ENCODE measurements at regions not wholly inside any gene's neighbourhood (a gene's known extent, or its start where the extent isn't known, plus 50 kb on each side); places are given as distances from the start of the nearest gene placed in this dataset.

- Mint-ChIP-seq H3K4me3 (no peak overlapping the region), H3K27ac (no peak overlapping the region), H3K27me3 (ENCODE audit: insufficient read depth) (no peaks in the 10 kb centered on the region), H3K4me1 (ENCODE audit: low read depth) (no peaks in the 10 kb centered on the region), H3K36me3 (ENCODE audit: low read depth) (no peaks in the 10 kb centered on the region), H3K9me3 (no peaks in the 10 kb centered on the region)
- intact Hi-C loops (cut with micrococcal nuclease): no loop called here
- DNase-seq (ENCODE audit: low spot score): no peak
Observed at GRCh38 chr7:47198159-47198558, 383.8 kb downstream of the TNS3 start.

GRCh38 chr7:47197486-47197885 lies 384.4 kb downstream of the TNS3 start:
- Mint-ChIP-seq H3K9me3 (no peaks in the 10 kb centered on the region), H3K4me1 (ENCODE audit: low read depth) (no peaks in the 10 kb centered on the region), H3K27ac (no peak overlapping the region), H3K27me3 (ENCODE audit: insufficient read depth) (no peaks in the 10 kb centered on the region), H3K36me3 (ENCODE audit: low read depth) (no peaks in the 10 kb centered on the region), H3K4me3 (no peak overlapping the region)
- DNase-seq (ENCODE audit: low spot score): no peak
- intact Hi-C loops (cut with micrococcal nuclease): no loop called here

- H3K36me3 Mint-ChIP-seq (ENCODE audit: low read depth): no peaks in the 10 kb centered on the region
- H3K4me1 Mint-ChIP-seq (ENCODE audit: low read depth): no peaks in the 10 kb centered on the region
- H3K4me3 Mint-ChIP-seq: no peak overlapping the region
- no peak for DNase-seq (ENCODE audit: low spot score)
- no peaks in the 10 kb centered on the region for H3K9me3 Mint-ChIP-seq
- intact Hi-C loops (cut with micrococcal nuclease): no loop called here
- H3K27ac Mint-ChIP-seq: no peak overlapping the region
- H3K27me3 Mint-ChIP-seq (ENCODE audit: insufficient read depth): no peaks in the 10 kb centered on the region
Observed at GRCh38 chr7:47196737-47197136, 385.2 kb downstream of the TNS3 start.

GRCh38 chr7:47196106-47196645 lies 385.7 kb downstream of the TNS3 start:
- Mint-ChIP-seq H3K4me3 (no peak overlapping the region), H3K4me1 (ENCODE audit: low read depth) (no peaks in the 10 kb centered on the region), H3K9me3 (no peaks in the 10 kb centered on the region), H3K27me3 (ENCODE audit: insufficient read depth) (no peaks in the 10 kb centered on the region), H3K36me3 (ENCODE audit: low read depth) (no peaks in the 10 kb centered on the region), H3K27ac (no peak overlapping the region)
- intact Hi-C loops (cut with micrococcal nuclease): no loop called here
- DNase-seq (ENCODE audit: low spot score): no peak

GRCh38 chr7:47195641-47196040 lies 386.3 kb downstream of the TNS3 start:
- intact Hi-C loops (cut with micrococcal nuclease): no loop called here
- Mint-ChIP-seq H3K4me1 (ENCODE audit: low read depth) (no peaks in the 10 kb centered on the region), H3K27ac (no peak overlapping the region), H3K36me3 (ENCODE audit: low read depth) (no peaks in the 10 kb centered on the region), H3K9me3 (no peaks in the 10 kb centered on the region), H3K27me3 (ENCODE audit: insufficient read depth) (no peaks in the 10 kb centered on the region), H3K4me3 (no peak overlapping the region)
- no peak for DNase-seq (ENCODE audit: low spot score)

- Mint-ChIP-seq H3K9me3 (no peaks in the 10 kb centered on the region), H3K4me3 (no peak overlapping the region)
Observed at GRCh38 chr7:47194516-47195057, 387.3 kb downstream of the TNS3 start.

GRCh38 chr7:47192978-47193377 lies 388.9 kb downstream of the TNS3 start:
- H3K4me1 Mint-ChIP-seq (ENCODE audit: low read depth): no peaks in the 10 kb centered on the region
- intact Hi-C loops (cut with micrococcal nuclease): no loop called here
- H3K4me3 Mint-ChIP-seq: no peak overlapping the region
- no peak overlapping the region for H3K27ac Mint-ChIP-seq
- H3K27me3 Mint-ChIP-seq (ENCODE audit: insufficient read depth): peaks cover 2% of the 10 kb centered on the region
- no peaks in the 10 kb centered on the region for H3K36me3 Mint-ChIP-seq (ENCODE audit: low read depth)
- no peaks in the 10 kb centered on the region for H3K9me3 Mint-ChIP-seq
- DNase-seq (ENCODE audit: low spot score): no peak

More at GRCh38 chr7:47194516-47195057, 387.3 kb downstream of the TNS3 start:
- Mint-ChIP-seq H3K36me3 (ENCODE audit: low read depth) (no peaks in the 10 kb centered on the region), H3K4me1 (ENCODE audit: low read depth) (no peaks in the 10 kb centered on the region), H3K27me3 (ENCODE audit: insufficient read depth) (peaks cover 2% of the 10 kb centered on the region), H3K27ac (no peak overlapping the region)
- DNase-seq (ENCODE audit: low spot score): no peak
- intact Hi-C loops (cut with micrococcal nuclease): no loop called here

GRCh38 chr7:47191876-47192291 lies 390.0 kb downstream of the TNS3 start:
- no peaks in the 10 kb centered on the region for H3K4me1 Mint-ChIP-seq (ENCODE audit: low read depth)
- intact Hi-C loops (cut with micrococcal nuclease): no loop called here
- no peak overlapping the region for H3K27ac Mint-ChIP-seq
- no peaks in the 10 kb centered on the region for H3K9me3 Mint-ChIP-seq
- H3K4me3 Mint-ChIP-seq: no peak overlapping the region
- no peak for DNase-seq (ENCODE audit: low spot score)
- H3K27me3 Mint-ChIP-seq (ENCODE audit: insufficient read depth): peaks cover 2% of the 10 kb centered on the region
- no peaks in the 10 kb centered on the region for H3K36me3 Mint-ChIP-seq (ENCODE audit: low read depth)

GRCh38 chr7:47191316-47191715 lies 390.6 kb downstream of the TNS3 start:
- no peaks in the 10 kb centered on the region for H3K36me3 Mint-ChIP-seq (ENCODE audit: low read depth)
- DNase-seq (ENCODE audit: low spot score): no peak
- H3K27ac Mint-ChIP-seq: no peak overlapping the region
- H3K27me3 Mint-ChIP-seq (ENCODE audit: insufficient read depth): peaks cover 2% of the 10 kb centered on the region
- intact Hi-C loops (cut with micrococcal nuclease): no loop called here
- H3K9me3 Mint-ChIP-seq: no peaks in the 10 kb centered on the region
- no peaks in the 10 kb centered on the region for H3K4me1 Mint-ChIP-seq (ENCODE audit: low read depth)
- no peak overlapping the region for H3K4me3 Mint-ChIP-seq

GRCh38 chr7:47190462-47190861 lies 391.4 kb downstream of the TNS3 start:
- Mint-ChIP-seq H3K9me3 (no peaks in the 10 kb centered on the region), H3K4me3 (no peak overlapping the region), H3K36me3 (ENCODE audit: low read depth) (no peaks in the 10 kb centered on the region), H3K27ac (no peak overlapping the region), H3K4me1 (ENCODE audit: low read depth) (no peaks in the 10 kb centered on the region), H3K27me3 (ENCODE audit: insufficient read depth) (peaks cover 2% of the 10 kb centered on the region)
- no peak for DNase-seq (ENCODE audit: low spot score)
- intact Hi-C loops (cut with micrococcal nuclease): no loop called here

GRCh38 chr7:47188653-47189315 lies 393.1 kb downstream of the TNS3 start:
- intact Hi-C loops (cut with micrococcal nuclease): no loop called here
- no peak overlapping the region for H3K27ac Mint-ChIP-seq
- H3K4me3 Mint-ChIP-seq: no peak overlapping the region
- H3K9me3 Mint-ChIP-seq: no peaks in the 10 kb centered on the region
- H3K4me1 Mint-ChIP-seq (ENCODE audit: low read depth): no peaks in the 10 kb centered on the region
- H3K36me3 Mint-ChIP-seq (ENCODE audit: low read depth): no peaks in the 10 kb centered on the region
- peaks cover 2% of the 10 kb centered on the region for H3K27me3 Mint-ChIP-seq (ENCODE audit: insufficient read depth)
- DNase-seq (ENCODE audit: low spot score): no peak

GRCh38 chr7:47188136-47188535 lies 393.8 kb downstream of the TNS3 start:
- H3K9me3 Mint-ChIP-seq: no peaks in the 10 kb centered on the region
- no peak overlapping the region for H3K27ac Mint-ChIP-seq
- H3K4me3 Mint-ChIP-seq: no peak overlapping the region
- intact Hi-C loops (cut with micrococcal nuclease): no loop called here
- H3K4me1 Mint-ChIP-seq (ENCODE audit: low read depth): no peaks in the 10 kb centered on the region
- peaks cover 2% of the 10 kb centered on the region for H3K27me3 Mint-ChIP-seq (ENCODE audit: insufficient read depth)
- no peak for DNase-seq (ENCODE audit: low spot score)
- no peaks in the 10 kb centered on the region for H3K36me3 Mint-ChIP-seq (ENCODE audit: low read depth)

- Mint-ChIP-seq H3K4me3 (no peak overlapping the region), H3K27ac (no peak overlapping the region), H3K36me3 (ENCODE audit: low read depth) (no peaks in the 10 kb centered on the region), H3K27me3 (ENCODE audit: insufficient read depth) (peaks cover 2% of the 10 kb centered on the region), H3K4me1 (ENCODE audit: low read depth) (no peaks in the 10 kb centered on the region), H3K9me3 (no peaks in the 10 kb centered on the region)
- no peak for DNase-seq (ENCODE audit: low spot score)
- intact Hi-C loops (cut with micrococcal nuclease): no loop called here
Observed at GRCh38 chr7:47186316-47186715, 395.6 kb downstream of the TNS3 start.
